Esophagus squamous epithelium (tissue), 4 donors: ENCODE measurements at regions not wholly inside any gene's neighbourhood (a gene's known extent, or its start where the extent isn't known, plus 50 kb on each side); places are given as distances from the start of the nearest gene placed in this dataset.

Source experiments
- POLR2A ChIP-seq, 4 donors: fragments of 450-650 bp; IDR thresholded peaks; one replicate each; pipeline ENCODE4 v1.6.1; 2017; ENCODE audit warnings: antibody characterized with exemption in 4 of 4, mild to moderate bottlenecking in 4 of 4, moderate library complexity in 3 of 4
- TF ChIP-seq, protein P1 (sequence below), 6 experiments: fragments of 450-650 bp in 4 of 6; fragments of 200-600 bp in 2 of 6; sonication (generic) in 2 of 6; IDR thresholded peaks; one replicate each; pipeline ENCODE4 v1.5.1; 2016 to 2019; ENCODE audit warnings: antibody characterized with exemption in 6 of 6, mild to moderate bottlenecking in 4 of 6, moderate library complexity in 4 of 6

DNA sequence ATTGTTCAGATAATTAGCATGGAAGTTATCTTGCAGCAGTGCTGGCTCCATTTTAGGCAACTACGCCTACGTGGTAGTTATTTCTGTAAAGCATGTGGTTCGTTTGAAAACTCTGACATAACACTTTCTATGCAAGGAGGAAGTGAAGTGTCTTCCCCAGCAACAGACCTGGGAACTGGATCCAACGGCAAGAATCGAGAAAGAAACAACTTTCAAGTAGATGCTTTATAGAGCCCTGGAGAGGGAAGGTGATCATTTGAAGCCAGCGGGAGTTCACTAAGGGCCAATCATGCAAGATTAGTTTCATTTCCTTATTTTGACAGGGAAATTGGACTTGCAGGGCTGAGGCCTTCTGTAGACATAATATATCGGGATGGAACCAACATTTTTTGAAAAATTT is 218.3 kb downstream of the ACKR3 start:
- TF ChIP-seq, protein P1, sequence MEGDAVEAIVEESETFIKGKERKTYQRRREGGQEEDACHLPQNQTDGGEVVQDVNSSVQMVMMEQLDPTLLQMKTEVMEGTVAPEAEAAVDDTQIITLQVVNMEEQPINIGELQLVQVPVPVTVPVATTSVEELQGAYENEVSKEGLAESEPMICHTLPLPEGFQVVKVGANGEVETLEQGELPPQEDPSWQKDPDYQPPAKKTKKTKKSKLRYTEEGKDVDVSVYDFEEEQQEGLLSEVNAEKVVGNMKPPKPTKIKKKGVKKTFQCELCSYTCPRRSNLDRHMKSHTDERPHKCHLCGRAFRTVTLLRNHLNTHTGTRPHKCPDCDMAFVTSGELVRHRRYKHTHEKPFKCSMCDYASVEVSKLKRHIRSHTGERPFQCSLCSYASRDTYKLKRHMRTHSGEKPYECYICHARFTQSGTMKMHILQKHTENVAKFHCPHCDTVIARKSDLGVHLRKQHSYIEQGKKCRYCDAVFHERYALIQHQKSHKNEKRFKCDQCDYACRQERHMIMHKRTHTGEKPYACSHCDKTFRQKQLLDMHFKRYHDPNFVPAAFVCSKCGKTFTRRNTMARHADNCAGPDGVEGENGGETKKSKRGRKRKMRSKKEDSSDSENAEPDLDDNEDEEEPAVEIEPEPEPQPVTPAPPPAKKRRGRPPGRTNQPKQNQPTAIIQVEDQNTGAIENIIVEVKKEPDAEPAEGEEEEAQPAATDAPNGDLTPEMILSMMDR (IDR thresholded peaks at IDR 0.05) = no peak
- no peak for TF ChIP-seq POLR2A (IDR thresholded peaks at IDR 0.05)
